Esophagus squamous epithelium (tissue), 5 donors: ENCODE measurements at regions not wholly inside any gene's neighbourhood (a gene's known extent, or its start where the extent isn't known, plus 50 kb on each side); places are given as distances from the start of the nearest gene placed in this dataset.

Experiments
- DNase-seq: peaks from one replicate; lab custom pipeline; 2025; lab: John Stamatoyannopoulos, UW
- H3K27ac ChIP-seq, 4 donors: fragments of 200-600 bp; sonication (generic); one replicate each; pipeline ENCODE4 v1.5.1; 2016 to 2019; ENCODE audit warnings: mild to moderate bottlenecking in 1 of 4
- H3K27me3 ChIP-seq, 4 donors: fragments of 200-600 bp; sonication (generic); 1 replicate in 3 of 4; 2 replicates in 1 of 4; pipeline versions ENCODE4 v1.5.1 to v1.6.0; 2017 to 2021; ENCODE audit warnings: antibody characterized with exemption in 1 of 4
- H3K36me3 ChIP-seq, 3 donors: fragments of 200-600 bp; sonication (generic); one replicate each; pipeline ENCODE4 v1.5.1; 2016 to 2019
- H3K4me1 ChIP-seq, 3 donors: fragments of 200-600 bp; sonication (generic); one replicate each; pipeline ENCODE4 v1.5.1; 2017 to 2019
- H3K4me3 ChIP-seq, 4 donors: fragments of 200-600 bp; sonication (generic); 1 replicate in 3 of 4; 2 replicates in 1 of 4; pipeline ENCODE4 v1.5.1; 2016 to 2019; ENCODE audit warnings: mild to moderate bottlenecking in 2 of 4, moderate library complexity in 1 of 4
- H3K9me3 ChIP-seq, 3 donors: fragments of 200-600 bp; sonication (generic); one replicate each; pipeline ENCODE4 v1.5.1; 2016 to 2019
- CTCF ChIP-seq, 6 experiments: fragments of 450-650 bp in 4 of 6; fragments of 200-600 bp in 2 of 6; sonication (generic) in 2 of 6; IDR thresholded peaks; one replicate each; pipeline ENCODE4 v1.5.1; 2016 to 2019; ENCODE audit warnings: antibody characterized with exemption in 6 of 6, mild to moderate bottlenecking in 4 of 6, moderate library complexity in 4 of 6
- POLR2A ChIP-seq, 4 donors: fragments of 450-650 bp; IDR thresholded peaks; one replicate each; pipeline ENCODE4 v1.6.1; 2017; ENCODE audit warnings: antibody characterized with exemption in 4 of 4, mild to moderate bottlenecking in 4 of 4, moderate library complexity in 3 of 4
- WGBS, 2 donors: methylation state at CpG; one replicate each; pipeline ENCODE4 v1.1.5; 2018; 5-methylcytosine and 5-hydroxymethylcytosine counted together
- intact Hi-C: fragments of 100-400 bp; cut with DNase I; formaldehyde crosslinking; loops from one replicate; pipeline ENCODE4 v1.15.0; 2022
- donor health status: DM: yes; HTN: yes; CAD: no.

GRCh38 chr5:87948486-87948885, 320.2 kb downstream of the TMEM161B start:
- no peak overlapping the region for H3K4me3 ChIP-seq
- no peak for DNase-seq
- 44 to 62% methylated on average over 2 of the region's 2 CpGs for WGBS, 2 donors
- H3K36me3 ChIP-seq, result no peaks in the 10 kb centered on the region
- no peak overlapping the region for H3K27ac ChIP-seq
- no peaks in the 10 kb centered on the region for H3K27me3 ChIP-seq
- H3K4me1 ChIP-seq, result no peaks in the 10 kb centered on the region
- intact Hi-C loops, result no loop called here
- TF ChIP-seq CTCF (IDR thresholded peaks at IDR 0.05) (no peak), POLR2A (IDR thresholded peaks at IDR 0.05) (no peak)
- peaks cover 0 to 3% (median 0%) of the 10 kb centered on the region in 3 donors for H3K9me3 ChIP-seq

- intact Hi-C loops, result no loop called here
- no peaks in the 10 kb centered on the region for H3K27me3 ChIP-seq
- no peaks in the 10 kb centered on the region for H3K36me3 ChIP-seq
- TF ChIP-seq CTCF (IDR thresholded peaks at IDR 0.05), result no peak
- TF ChIP-seq POLR2A (IDR thresholded peaks at IDR 0.05), result no peak
- H3K4me1 ChIP-seq, result no peaks in the 10 kb centered on the region
- 37 to 46% methylated on average over 4 of the region's 4 CpGs for WGBS, 2 donors
- no peak overlapping the region for H3K27ac ChIP-seq
- peaks cover 0 to 3% (median 0%) of the 10 kb centered on the region in 3 donors for H3K9me3 ChIP-seq
- no peak for DNase-seq
- H3K4me3 ChIP-seq, result no peak overlapping the region
Measured at GRCh38 chr5:87946271-87946670, 322.4 kb downstream of the TMEM161B start.

GRCh38 chr5:87945286-87945650, 323.4 kb downstream of the TMEM161B start:
- H3K27ac ChIP-seq, result no peak overlapping the region
- 83 to 85% methylated on average over 2 of the region's 2 CpGs for WGBS, 2 donors

GRCh38 chr5:87944553-87945285, 323.9 kb downstream of the TMEM161B start:
- peaks cover 0 to 3% (median 0%) of the 10 kb centered on the region in 3 donors for H3K9me3 ChIP-seq
- intact Hi-C loops, result no loop called here
- DNase-seq, result no peak
- no peaks in the 10 kb centered on the region for H3K36me3 ChIP-seq
- H3K27ac ChIP-seq, result no peak overlapping the region
- H3K4me1 ChIP-seq, result no peaks in the 10 kb centered on the region
- TF ChIP-seq POLR2A (IDR thresholded peaks at IDR 0.05), result no peak
- no peak for TF ChIP-seq CTCF (IDR thresholded peaks at IDR 0.05)
- H3K4me3 ChIP-seq, result no peak overlapping the region
- 9 to 16% methylated on average over 8 to 9 of the region's 9 CpGs for WGBS, 2 donors
- H3K27me3 ChIP-seq, result no peaks in the 10 kb centered on the region

More at GRCh38 chr5:87945286-87945650, 323.4 kb downstream of the TMEM161B start:
- Histone ChIP-seq H3K36me3 (no peaks in the 10 kb centered on the region), H3K9me3 (peaks cover 0 to 3% (median 0%) of the 10 kb centered on the region in 3 donors), H3K4me1 (no peaks in the 10 kb centered on the region), H3K4me3 (no peak overlapping the region), H3K27me3 (no peaks in the 10 kb centered on the region)
- TF ChIP-seq POLR2A (IDR thresholded peaks at IDR 0.05), result no peak
- TF ChIP-seq CTCF (IDR thresholded peaks at IDR 0.05), result no peak
- intact Hi-C loops, result no loop called here
- no peak for DNase-seq

- no peaks in the 10 kb centered on the region for H3K27me3 ChIP-seq
- peaks cover 0 to 3% (median 0%) of the 10 kb centered on the region in 3 donors for H3K9me3 ChIP-seq
- intact Hi-C loops, result no loop called here
- WGBS, 2 donors, result 41 to 53% methylated on average over 4 of the region's 4 CpGs
- no peak overlapping the region for H3K27ac ChIP-seq
- H3K4me1 ChIP-seq, result no peaks in the 10 kb centered on the region
- H3K36me3 ChIP-seq, result no peaks in the 10 kb centered on the region
- TF ChIP-seq CTCF (IDR thresholded peaks at IDR 0.05), result no peak
- no peak for TF ChIP-seq POLR2A (IDR thresholded peaks at IDR 0.05)
- H3K4me3 ChIP-seq, result no peak overlapping the region
- no peak for DNase-seq
Measured at GRCh38 chr5:87940775-87941174, 327.9 kb downstream of the TMEM161B start.
